NT2/D1 (cell line): ENCODE measurements at regions not wholly inside any gene's neighbourhood (a gene's known extent, or its start where the extent isn't known, plus 50 kb on each side); places are given as distances from the start of the nearest gene placed in this dataset.

Source experiments
- SUZ12 ChIP-seq: IDR thresholded peaks from 2 replicates; pipeline ENCODE4 v1.6.1; 2011; ENCODE audit not compliant: insufficient read length, insufficient read depth; ENCODE audit errors: extremely low read depth
- YY1 ChIP-seq: IDR thresholded peaks from 2 replicates; pipeline ENCODE4 v1.6.1; 2011; ENCODE audit not compliant: insufficient read length, insufficient read depth
- ZNF274 ChIP-seq: IDR thresholded peaks from 2 replicates; pipeline ENCODE4 v1.6.1; 2011; ENCODE audit warnings: mild to moderate bottlenecking, low read depth, low read length

GRCh38 chr11:115590254-115590653 lies 86.0 kb upstream of the CADM1 start:
- TF ChIP-seq ZNF274 (no peak), YY1 (no peak), SUZ12 (no peak)
